ENCODE measurements at regions not wholly inside any gene's neighbourhood (a gene's known extent, or its start where the extent isn't known, plus 50 kb on each side); places are given as distances from the start of the nearest gene placed in this dataset.
A peak's percentile ranks its signal among the peaks of the same experiment; 100 is the strongest.
"Not testable (repeated sequence)": the region's sequence is repeated elsewhere in the genome, so short reads cannot be mapped to it uniquely, and the experiment has no call there.

- DNase-seq: no peak
Observed at GRCh38 chr9:79431019-79431679, 140.6 kb upstream of the TLE4 start.

- no peak for DNase-seq
Observed at GRCh38 chr9:79432485-79432884, 139.3 kb upstream of the TLE4 start.

GRCh38 chr9:79433703-79434102 lies 138.1 kb upstream of the TLE4 start:
- no peak for DNase-seq

GRCh38 chr9:79439221-79439620 lies 132.5 kb upstream of the TLE4 start:
- not testable (repeated sequence) for DNase-seq

GRCh38 chr9:79446523-79447307 lies 125.0 kb upstream of the TLE4 start:
- no peak for DNase-seq

GRCh38 chr9:79447308-79447605 lies 124.5 kb upstream of the TLE4 start:
- no peak for DNase-seq

- DNase-seq: no peak
Observed at GRCh38 chr9:79447762-79448161, 124.0 kb upstream of the TLE4 start.

GRCh38 chr9:79452265-79452664 lies 119.5 kb upstream of the TLE4 start:
- no peak for DNase-seq

- DNase-seq: no peak
Observed at GRCh38 chr9:79461712-79462111, 110.1 kb upstream of the TLE4 start.

- DNase-seq: no peak
Observed at GRCh38 chr9:79465156-79465555, 106.6 kb upstream of the TLE4 start.

- no peak for DNase-seq
Observed at GRCh38 chr9:79469164-79469563, 102.6 kb upstream of the TLE4 start.

- no peak for DNase-seq
Observed at GRCh38 chr9:79470954-79471353, 100.8 kb upstream of the TLE4 start.

- no peak for DNase-seq
Observed at GRCh38 chr9:79471580-79472543, 99.9 kb upstream of the TLE4 start.

- no peak for DNase-seq
Observed at GRCh38 chr9:79473704-79474103, 98.1 kb upstream of the TLE4 start.

GRCh38 chr9:79477241-79477840 lies 94.4 kb upstream of the TLE4 start:
- DNase-seq: no peak

GRCh38 chr9:79477955-79478771 lies 93.6 kb upstream of the TLE4 start:
- no peak for DNase-seq

- DNase-seq: no peak
Observed at GRCh38 chr9:79480639-79481038, 91.1 kb upstream of the TLE4 start.

- DNase-seq: no peak
Observed at GRCh38 chr9:79481846-79482477, 89.8 kb upstream of the TLE4 start.

GRCh38 chr9:79485258-79485657 lies 86.5 kb upstream of the TLE4 start:
- no peak for DNase-seq

GRCh38 chr9:79489261-79490000 lies 82.3 kb upstream of the TLE4 start:
- DNase-seq: peak; percentile 15

GRCh38 chr9:79490657-79491248 lies 81.0 kb upstream of the TLE4 start:
- DNase-seq: peak; percentile 38

Measured in inflammatory macrophage treated with lipopolysaccharide for 4 hours (primary cell).